ENCODE measurements at regions not wholly inside any gene's neighbourhood (a gene's known extent, or its start where the extent isn't known, plus 50 kb on each side); places are given as distances from the start of the nearest gene placed in this dataset.
A peak's percentile ranks its signal among the peaks of the same experiment; 100 is the strongest.
"Not testable (repeated sequence)": the region's sequence is repeated elsewhere in the genome, so short reads cannot be mapped to it uniquely, and the experiment has no call there.

DNA sequence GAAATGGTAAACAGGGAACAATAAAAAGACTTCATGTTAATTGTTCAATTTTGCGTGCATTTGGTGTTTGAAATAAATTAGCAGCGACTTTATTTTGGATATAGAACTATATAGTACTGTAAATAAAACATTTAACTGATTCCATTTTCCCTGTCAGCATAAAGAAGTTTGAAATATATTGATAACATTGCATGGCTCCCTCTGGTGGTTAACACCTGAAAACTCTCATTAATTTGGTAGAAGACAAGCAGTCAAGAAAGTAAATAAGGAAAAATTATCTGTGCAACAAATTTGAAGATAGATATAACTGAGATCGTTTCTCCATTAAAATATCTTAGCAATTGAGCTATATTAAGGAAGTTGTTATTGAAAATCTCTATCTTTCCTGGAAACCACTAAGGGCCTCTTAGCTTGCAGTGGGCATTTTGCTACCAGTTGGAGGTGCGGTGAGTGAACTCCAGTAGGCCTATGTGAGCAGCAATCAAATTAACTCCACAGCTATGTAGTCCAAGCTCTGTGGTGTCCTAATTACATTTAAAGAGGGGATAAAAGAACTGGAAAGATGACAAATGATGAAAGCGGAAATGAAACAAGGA, 435.7 kb upstream of the FKBP1C start:
- Histone ChIP-seq H3K27ac (no peak overlapping the region), H3K27me3 (no peaks in the 10 kb centered on the region), H3K36me3 (no peaks in the 10 kb centered on the region), H3K4me1 (no peaks in the 10 kb centered on the region), H3K9me3 (no peaks in the 10 kb centered on the region), H3K4me3 (no peak overlapping the region)
- TF ChIP-seq, protein P1, sequence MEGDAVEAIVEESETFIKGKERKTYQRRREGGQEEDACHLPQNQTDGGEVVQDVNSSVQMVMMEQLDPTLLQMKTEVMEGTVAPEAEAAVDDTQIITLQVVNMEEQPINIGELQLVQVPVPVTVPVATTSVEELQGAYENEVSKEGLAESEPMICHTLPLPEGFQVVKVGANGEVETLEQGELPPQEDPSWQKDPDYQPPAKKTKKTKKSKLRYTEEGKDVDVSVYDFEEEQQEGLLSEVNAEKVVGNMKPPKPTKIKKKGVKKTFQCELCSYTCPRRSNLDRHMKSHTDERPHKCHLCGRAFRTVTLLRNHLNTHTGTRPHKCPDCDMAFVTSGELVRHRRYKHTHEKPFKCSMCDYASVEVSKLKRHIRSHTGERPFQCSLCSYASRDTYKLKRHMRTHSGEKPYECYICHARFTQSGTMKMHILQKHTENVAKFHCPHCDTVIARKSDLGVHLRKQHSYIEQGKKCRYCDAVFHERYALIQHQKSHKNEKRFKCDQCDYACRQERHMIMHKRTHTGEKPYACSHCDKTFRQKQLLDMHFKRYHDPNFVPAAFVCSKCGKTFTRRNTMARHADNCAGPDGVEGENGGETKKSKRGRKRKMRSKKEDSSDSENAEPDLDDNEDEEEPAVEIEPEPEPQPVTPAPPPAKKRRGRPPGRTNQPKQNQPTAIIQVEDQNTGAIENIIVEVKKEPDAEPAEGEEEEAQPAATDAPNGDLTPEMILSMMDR (IDR thresholded peaks at IDR 0.05): peak in 3 of 6 experiments; percentile 28 to 39 (median 38)
- TF ChIP-seq POLR2A (IDR thresholded peaks at IDR 0.05): no peak
- DNase-seq: no peak

DNA sequence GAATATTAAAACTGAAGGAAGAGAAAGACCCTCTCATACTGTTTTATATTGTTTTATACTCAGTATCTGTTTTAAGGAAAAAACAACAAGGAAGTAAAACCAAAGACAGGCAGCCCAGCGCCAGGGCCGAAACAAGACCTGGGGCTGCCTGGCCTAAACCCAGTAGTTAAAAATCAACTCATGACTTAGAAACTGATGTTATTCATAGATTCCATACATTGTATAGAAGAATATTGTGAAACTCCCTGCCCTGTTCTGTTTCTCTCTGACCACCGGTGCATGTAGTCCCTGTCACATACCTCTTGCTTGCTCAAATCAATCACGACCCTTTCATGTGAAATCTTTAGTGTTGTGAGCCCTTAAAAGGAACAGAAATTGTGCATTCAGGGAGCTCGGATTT, 445.1 kb upstream of the FKBP1C start:
- H3K4me1 ChIP-seq, H3K4me3 ChIP-seq, H3K9me3 ChIP-seq, H3K36me3 ChIP-seq, H3K27ac ChIP-seq, DNase-seq, H3K27me3 ChIP-seq: not testable (repeated sequence)

DNA sequence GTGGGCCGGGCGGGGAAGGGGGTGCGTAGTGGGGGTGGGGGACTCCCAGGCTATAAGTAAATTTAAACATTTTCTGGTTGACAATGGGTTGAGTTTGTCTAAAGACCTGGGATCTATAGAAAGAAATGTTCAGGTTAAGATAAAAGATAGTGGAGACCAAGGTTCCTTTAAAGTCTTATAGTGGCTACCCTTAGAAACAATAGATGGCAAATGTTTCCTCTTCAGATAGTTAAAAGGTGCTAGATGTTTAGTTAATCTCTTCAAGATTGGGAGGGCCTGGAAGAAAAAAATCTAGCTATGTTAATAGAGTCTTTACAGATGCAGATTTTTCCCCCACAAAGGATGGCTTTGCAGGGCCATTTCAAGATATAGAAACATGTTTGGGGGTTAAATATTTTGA, 446.4 kb upstream of the FKBP1C start:
- no peaks in the 10 kb centered on the region for H3K4me1 ChIP-seq
- no peak overlapping the region for H3K4me3 ChIP-seq
- H3K27ac ChIP-seq: no peak overlapping the region
- H3K36me3 ChIP-seq: no peaks in the 10 kb centered on the region
- TF ChIP-seq POLR2A (IDR thresholded peaks at IDR 0.05): no peak
- TF ChIP-seq, protein P1 (IDR thresholded peaks at IDR 0.05): no peak
- no peak for DNase-seq
- H3K9me3 ChIP-seq: no peaks in the 10 kb centered on the region
- no peaks in the 10 kb centered on the region for H3K27me3 ChIP-seq

DNA sequence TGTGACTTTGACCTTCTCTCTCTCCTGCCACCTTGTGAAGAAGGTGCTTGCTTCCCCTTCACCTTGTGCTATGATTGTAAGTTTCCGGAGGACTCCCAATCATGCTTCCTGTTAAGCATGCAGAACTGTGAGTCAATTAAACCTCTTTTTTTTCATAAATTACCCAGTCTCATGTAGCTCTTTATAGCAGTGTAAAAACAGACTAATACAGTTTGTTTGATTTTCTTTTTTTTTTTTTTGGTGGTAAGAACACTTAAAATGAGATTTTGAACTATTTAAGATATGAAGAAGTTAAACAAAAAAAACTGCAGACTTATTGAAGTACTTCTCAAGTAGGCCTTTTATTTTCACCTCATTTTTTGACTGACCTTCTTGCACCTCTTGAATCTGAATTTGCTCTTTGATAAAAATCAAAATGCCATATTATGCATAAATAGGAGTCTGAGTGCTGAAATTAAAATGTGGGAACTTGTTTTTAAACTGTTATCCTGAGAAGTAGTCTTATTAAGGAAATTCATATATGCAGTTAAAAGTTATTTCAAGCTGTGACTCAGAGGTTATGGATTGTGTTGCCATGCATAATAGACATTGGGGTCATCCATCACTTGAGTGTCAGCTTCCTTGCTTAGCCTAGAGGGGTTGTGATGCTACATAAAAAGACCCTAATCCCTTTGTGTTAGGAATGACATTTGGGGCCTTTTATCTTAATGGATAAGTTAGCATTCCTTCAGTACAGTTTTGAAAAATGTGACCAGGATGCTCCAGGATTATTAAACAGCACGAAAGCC, 447.9 kb upstream of the FKBP1C start:
- no peaks in the 10 kb centered on the region for H3K9me3 ChIP-seq
- DNase-seq: no peak
- no peaks in the 10 kb centered on the region for H3K36me3 ChIP-seq
- H3K27me3 ChIP-seq: no peaks in the 10 kb centered on the region
- H3K4me3 ChIP-seq: no peak overlapping the region
- TF ChIP-seq, protein P1 (IDR thresholded peaks at IDR 0.05): no peak
- no peak for TF ChIP-seq POLR2A (IDR thresholded peaks at IDR 0.05)
- H3K27ac ChIP-seq: no peak overlapping the region
- H3K4me1 ChIP-seq: no peaks in the 10 kb centered on the region

DNA sequence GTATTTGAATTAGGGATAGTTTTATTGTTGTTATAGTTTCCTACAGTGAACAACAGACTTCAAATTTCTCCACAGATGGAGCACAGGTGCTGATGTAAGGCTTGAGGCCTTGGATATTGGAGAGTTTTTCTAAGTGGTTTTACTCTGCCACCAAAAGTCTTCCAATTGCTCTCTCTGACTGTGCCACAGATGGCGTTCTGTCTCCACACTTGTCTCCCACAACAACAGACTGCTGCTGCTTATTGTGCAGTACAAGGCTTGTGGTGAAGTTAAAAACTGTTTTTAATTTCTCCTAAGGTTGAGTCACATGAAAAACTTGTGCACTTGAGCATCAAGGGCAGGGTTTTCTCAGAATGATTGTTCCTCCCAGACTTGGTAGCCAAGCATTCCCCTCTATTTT, 460.9 kb upstream of the KHDRBS2 start:
- H3K4me3 ChIP-seq: no peak overlapping the region

DNA sequence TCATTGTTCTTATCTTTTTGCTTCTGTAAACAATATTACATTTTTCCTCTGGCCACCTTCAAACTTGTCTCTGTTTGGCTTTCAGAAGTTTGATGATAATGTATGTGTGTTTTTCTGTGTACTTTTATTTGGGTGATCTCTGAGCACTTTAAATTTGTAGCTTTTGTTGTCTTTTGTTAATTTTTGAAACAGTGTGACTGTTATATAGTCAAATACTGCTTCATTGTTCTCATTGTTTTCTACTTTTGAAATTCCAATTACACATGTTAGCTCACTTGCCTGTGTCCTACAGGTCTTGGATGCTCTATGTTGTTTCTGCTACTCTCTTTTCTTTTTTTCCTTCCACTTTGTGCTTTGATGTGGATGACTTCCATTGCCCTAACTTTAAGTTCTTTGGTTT, 460.1 kb upstream of the KHDRBS2 start:
- H3K4me1 ChIP-seq: no peaks in the 10 kb centered on the region
- H3K36me3 ChIP-seq: no peaks in the 10 kb centered on the region
- TF ChIP-seq, protein P1 (IDR thresholded peaks at IDR 0.05): no peak
- no peak for TF ChIP-seq POLR2A (IDR thresholded peaks at IDR 0.05)
- no peak overlapping the region for H3K4me3 ChIP-seq
- H3K27me3 ChIP-seq: no peaks in the 10 kb centered on the region
- DNase-seq: no peak
- no peak overlapping the region for H3K27ac ChIP-seq
- H3K9me3 ChIP-seq: no peaks in the 10 kb centered on the region

More for the DNA sequence above, 460.9 kb upstream of the KHDRBS2 start:
- DNase-seq: no peak
- Histone ChIP-seq H3K27ac (no peak overlapping the region), H3K9me3 (no peaks in the 10 kb centered on the region), H3K36me3 (no peaks in the 10 kb centered on the region), H3K27me3 (no peaks in the 10 kb centered on the region), H3K4me1 (no peaks in the 10 kb centered on the region)
- TF ChIP-seq POLR2A (IDR thresholded peaks at IDR 0.05): no peak
- TF ChIP-seq, protein P1 (IDR thresholded peaks at IDR 0.05): no peak

Data from Peyer's patch (tissue), 4 donors.